Smooth muscle cell (in vitro differentiated cells): ENCODE measurements at regions not wholly inside any gene's neighbourhood (a gene's known extent, or its start where the extent isn't known, plus 50 kb on each side); places are given as distances from the start of the nearest gene placed in this dataset.
"Not testable (repeated sequence)": the region's sequence is repeated elsewhere in the genome, so short reads cannot be mapped to it uniquely, and the experiment has no call there.

Experiments used
- DNase-seq: peaks from one replicate; lab custom pipeline; 2025; ENCODE audit not compliant: unreplicated experiment; lab: John Stamatoyannopoulos, UW
- H2AFZ ChIP-seq: fragments of 200-600 bp; sonication (generic); 2 replicates; pipeline ENCODE4 v1.6.0; 2016; ENCODE audit warnings: antibody characterized with exemption, low read depth, mild to moderate bottlenecking
- H3F3A ChIP-seq: fragments of 200-600 bp; sonication (generic); 2 replicates; pipeline ENCODE4 v1.6.0; 2017; ENCODE audit warnings: antibody characterized with exemption, low read depth
- H3K27ac ChIP-seq: fragments of 200-600 bp; sonication (generic); 2 replicates; pipeline ENCODE4 v1.5.1; 2016; ENCODE audit warnings: low read depth, mild to moderate bottlenecking
- H3K27me3 ChIP-seq: fragments of 200-600 bp; sonication (generic); 2 replicates; pipeline ENCODE4 v1.6.1; 2016; ENCODE audit warnings: low read depth, mild to moderate bottlenecking
- H3K36me3 ChIP-seq: fragments of 200-600 bp; sonication (generic); 2 replicates; pipeline ENCODE4 v1.5.1; 2016; ENCODE audit warnings: low read depth
- H3K4me1 ChIP-seq: fragments of 200-600 bp; sonication (generic); 2 replicates; pipeline ENCODE4 v1.5.1; 2016; ENCODE audit warnings: low read depth
- H3K4me2 ChIP-seq: fragments of 200-600 bp; sonication (generic); 2 replicates; pipeline ENCODE4 v1.6.0; 2016; ENCODE audit warnings: mild to moderate bottlenecking
- H3K4me3 ChIP-seq: fragments of 200-600 bp; sonication (generic); 2 replicates; pipeline ENCODE4 v1.5.1; 2016; ENCODE audit warnings: mild to moderate bottlenecking
- H3K79me2 ChIP-seq: fragments of 200-600 bp; sonication (generic); 2 replicates; pipeline ENCODE4 v1.6.0; 2016; ENCODE audit warnings: low read depth, mild to moderate bottlenecking
- H3K9ac ChIP-seq: fragments of 200-600 bp; sonication (generic); 2 replicates; pipeline ENCODE4 v1.6.0; 2016; ENCODE audit warnings: low read depth
- H3K9me3 ChIP-seq: fragments of 200-600 bp; sonication (generic); replicated peaks from 2 replicates; pipeline ENCODE4 v1.5.1; 2016; ENCODE audit warnings: low read depth
- H4K20me1 ChIP-seq: fragments of 200-600 bp; sonication (generic); 2 replicates; pipeline ENCODE4 v1.6.0; 2016; ENCODE audit warnings: low read depth
- WGBS: methylation state at CpG from one replicate; pipeline ENCODE4 v1.1.7; 2016; ENCODE audit warnings: low lambda C conversion rate; 5-methylcytosine and 5-hydroxymethylcytosine counted together
- TF ChIP-seq, protein P1 (sequence below): fragments of 200-600 bp; sonication (generic); IDR thresholded peaks from 2 replicates; pipeline ENCODE4 v1.5.1; 2017; ENCODE audit warnings: borderline replicate concordance, mild to moderate bottlenecking, antibody characterized with exemption; ENCODE audit not compliant: insufficient read depth, poor library complexity, severe bottlenecking

DNA sequence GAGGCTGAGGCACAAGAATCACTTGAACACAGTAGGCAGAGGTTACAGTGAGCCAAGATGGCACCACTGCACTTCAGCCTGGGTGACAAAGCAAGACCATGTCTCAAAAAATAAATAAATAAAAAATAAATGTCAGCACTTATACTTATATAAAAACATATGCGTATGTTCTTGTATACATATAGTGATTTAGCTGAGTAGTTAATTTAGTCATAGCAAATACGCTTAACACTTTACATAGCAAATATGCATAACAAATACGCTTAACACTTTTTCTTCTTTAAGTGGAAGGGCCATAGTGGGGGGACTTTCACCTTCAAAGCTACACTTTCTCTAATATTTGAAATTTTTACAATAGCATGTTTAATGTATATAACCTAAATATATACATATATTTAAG lies 64.0 kb upstream of the CAPRIN1 start:
- no peaks in the 10 kb centered on the region for H3K9me3 ChIP-seq
- H3K4me3 ChIP-seq: no peak overlapping the region
- H3K27ac ChIP-seq: no peak overlapping the region
- H3K36me3 ChIP-seq: no peaks in the 10 kb centered on the region
- DNase-seq: no peak
- 95% methylated on average over 3 of the region's 3 CpGs for WGBS
- H3K4me1 ChIP-seq: no peaks in the 10 kb centered on the region
- no peaks in the 10 kb centered on the region for H3F3A ChIP-seq
- no peak overlapping the region for H3K4me2 ChIP-seq
- H2AFZ ChIP-seq: no peak overlapping the region
- H3K9ac ChIP-seq: no peak overlapping the region
- H3K79me2 ChIP-seq: no peaks in the 10 kb centered on the region
- H3K27me3 ChIP-seq: no peaks in the 10 kb centered on the region
- TF ChIP-seq, protein P1, sequence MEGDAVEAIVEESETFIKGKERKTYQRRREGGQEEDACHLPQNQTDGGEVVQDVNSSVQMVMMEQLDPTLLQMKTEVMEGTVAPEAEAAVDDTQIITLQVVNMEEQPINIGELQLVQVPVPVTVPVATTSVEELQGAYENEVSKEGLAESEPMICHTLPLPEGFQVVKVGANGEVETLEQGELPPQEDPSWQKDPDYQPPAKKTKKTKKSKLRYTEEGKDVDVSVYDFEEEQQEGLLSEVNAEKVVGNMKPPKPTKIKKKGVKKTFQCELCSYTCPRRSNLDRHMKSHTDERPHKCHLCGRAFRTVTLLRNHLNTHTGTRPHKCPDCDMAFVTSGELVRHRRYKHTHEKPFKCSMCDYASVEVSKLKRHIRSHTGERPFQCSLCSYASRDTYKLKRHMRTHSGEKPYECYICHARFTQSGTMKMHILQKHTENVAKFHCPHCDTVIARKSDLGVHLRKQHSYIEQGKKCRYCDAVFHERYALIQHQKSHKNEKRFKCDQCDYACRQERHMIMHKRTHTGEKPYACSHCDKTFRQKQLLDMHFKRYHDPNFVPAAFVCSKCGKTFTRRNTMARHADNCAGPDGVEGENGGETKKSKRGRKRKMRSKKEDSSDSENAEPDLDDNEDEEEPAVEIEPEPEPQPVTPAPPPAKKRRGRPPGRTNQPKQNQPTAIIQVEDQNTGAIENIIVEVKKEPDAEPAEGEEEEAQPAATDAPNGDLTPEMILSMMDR: no peak
- H4K20me1 ChIP-seq: no peaks in the 10 kb centered on the region

DNA sequence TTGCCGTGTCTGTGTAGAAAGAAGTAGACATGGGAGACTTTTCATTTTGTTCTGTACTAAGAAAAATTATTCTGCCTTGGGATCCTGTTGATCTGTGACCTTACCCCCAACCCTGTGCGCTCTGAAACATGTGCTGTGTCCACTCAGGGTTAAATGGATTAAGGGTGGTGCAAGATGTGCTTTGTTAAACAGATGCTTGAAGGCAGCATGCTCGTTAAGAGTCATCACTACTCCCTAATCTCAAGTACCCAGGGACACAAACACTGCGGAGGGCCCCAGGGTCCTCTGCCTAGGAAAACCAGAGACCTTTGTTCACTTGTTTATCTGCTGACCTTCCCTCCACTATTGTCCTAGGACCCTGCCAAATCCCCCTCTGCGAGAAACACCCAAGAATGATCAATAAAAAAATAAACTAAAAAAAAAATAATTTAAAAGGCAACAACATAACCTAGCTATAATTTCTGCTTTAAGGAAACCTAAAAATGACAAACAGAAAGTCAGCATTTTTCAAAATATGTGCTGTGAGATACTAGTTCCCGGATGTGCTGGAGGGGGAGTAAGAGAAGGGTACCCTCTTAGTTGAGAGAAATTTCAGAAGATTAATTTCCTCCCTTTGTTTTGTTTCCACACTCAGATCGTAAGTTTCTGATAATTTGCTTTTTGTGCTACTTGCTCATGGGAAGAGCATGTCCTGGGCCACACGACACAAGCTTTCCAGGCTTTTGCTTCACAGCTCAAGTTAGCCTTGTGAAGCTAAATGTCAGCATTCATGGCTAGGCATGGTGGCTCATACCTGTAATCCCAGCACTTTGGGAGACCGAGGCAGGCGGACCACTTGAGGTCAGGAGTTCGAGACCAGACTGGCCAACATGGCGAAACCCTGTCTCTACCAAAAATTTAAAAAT lies 64.7 kb upstream of the CAPRIN1 start:
- not testable (repeated sequence) for H3K79me2 ChIP-seq, H4K20me1 ChIP-seq, H3K9me3 ChIP-seq, H3K27me3 ChIP-seq, H3K4me1 ChIP-seq, H3K36me3 ChIP-seq, H3F3A ChIP-seq, DNase-seq, H2AFZ ChIP-seq, H3K4me3 ChIP-seq, H3K4me2 ChIP-seq, H3K27ac ChIP-seq, H3K9ac ChIP-seq
- 81% methylated on average over 12 of the region's 12 CpGs for WGBS

DNA sequence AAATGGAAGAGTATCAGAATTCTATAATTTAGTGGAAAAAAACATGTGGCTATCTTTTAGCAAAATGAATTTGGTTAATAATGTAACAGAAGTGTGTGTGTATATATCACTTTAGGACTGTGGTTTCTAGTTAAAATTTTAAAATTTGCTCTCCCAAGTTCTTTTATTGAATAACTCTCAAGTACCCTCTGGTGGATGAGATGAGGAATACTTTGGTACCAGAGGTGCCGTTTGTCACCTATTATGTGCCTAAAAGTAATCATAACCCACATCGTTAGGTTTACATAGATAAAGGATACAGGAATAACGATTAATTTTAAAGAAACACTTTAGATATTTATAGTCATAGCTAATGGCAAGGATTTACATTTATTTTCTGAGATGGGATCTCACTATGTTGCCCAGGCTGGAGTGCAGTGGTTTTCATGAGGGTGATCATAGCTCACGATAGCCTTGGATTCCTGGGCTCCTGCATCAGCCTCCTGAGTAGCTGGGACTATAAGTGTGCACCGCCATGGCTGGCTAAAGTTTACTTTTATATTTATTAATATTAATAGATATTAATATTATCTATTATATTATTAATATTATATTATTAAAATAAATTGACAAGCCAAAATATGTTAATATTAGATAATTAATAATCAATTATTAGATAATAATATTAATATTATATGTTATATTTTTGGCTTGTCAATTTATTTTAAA lies 66.7 kb upstream of the CAPRIN1 start:
- H3F3A ChIP-seq: no peaks in the 10 kb centered on the region
- no peaks in the 10 kb centered on the region for H3K79me2 ChIP-seq
- H3K9ac ChIP-seq: no peak overlapping the region
- H3K4me1 ChIP-seq: no peaks in the 10 kb centered on the region
- H3K27me3 ChIP-seq: peaks cover 9% of the 10 kb centered on the region
- no peak for DNase-seq
- TF ChIP-seq, protein P1: no peak
- no peak overlapping the region for H2AFZ ChIP-seq
- no peak overlapping the region for H3K4me2 ChIP-seq
- H3K27ac ChIP-seq: no peak overlapping the region
- H3K36me3 ChIP-seq: no peaks in the 10 kb centered on the region
- H3K9me3 ChIP-seq: no peaks in the 10 kb centered on the region
- 91% methylated on average over 5 of the region's 5 CpGs for WGBS
- H3K4me3 ChIP-seq: no peak overlapping the region
- H4K20me1 ChIP-seq: no peaks in the 10 kb centered on the region

DNA sequence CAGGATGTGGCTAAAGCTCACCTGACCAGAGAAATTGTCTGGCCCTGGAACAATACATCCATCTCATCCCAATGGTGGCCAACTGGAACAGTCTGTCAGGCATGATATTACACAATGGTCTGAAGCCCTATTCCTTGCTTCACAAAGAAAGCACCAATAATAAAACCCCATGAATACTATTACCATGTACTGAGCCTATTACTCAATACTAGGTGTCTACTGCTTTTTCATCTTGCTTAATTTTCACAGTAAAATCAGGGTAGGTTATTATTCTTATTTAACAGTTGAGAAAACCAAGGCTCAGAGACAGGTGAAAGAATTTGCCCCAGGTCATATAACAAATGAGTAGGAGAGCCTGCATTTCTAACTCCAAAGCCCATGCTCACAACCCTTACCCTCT lies 68.9 kb upstream of the CAPRIN1 start:
- Histone ChIP-seq H2AFZ (no peak overlapping the region), H3K27me3 (peaks cover 20% of the 10 kb centered on the region), H3K9ac (no peak overlapping the region), H3F3A (no peaks in the 10 kb centered on the region), H3K9me3 (no peaks in the 10 kb centered on the region), H3K79me2 (no peaks in the 10 kb centered on the region), H3K4me2 (no peak overlapping the region), H3K4me3 (no peak overlapping the region), H3K36me3 (no peaks in the 10 kb centered on the region), H3K4me1 (no peaks in the 10 kb centered on the region), H3K27ac (no peak overlapping the region), H4K20me1 (no peaks in the 10 kb centered on the region)
- DNase-seq: no peak
- TF ChIP-seq, protein P1: no peak
